ENCODE measurements at regions not wholly inside any gene's neighbourhood (a gene's known extent, or its start where the extent isn't known, plus 50 kb on each side); places are given as distances from the start of the nearest gene placed in this dataset.

GRCh38 chr6:50116797-50117542 is 67.2 kb upstream of the DEFB112 start:
- TF ChIP-seq POLR2A (IDR thresholded peaks at IDR 0.05) (no peak), CTCF (IDR thresholded peaks at IDR 0.05) (no peak)

Data from body of pancreas (tissue), 4 donors.